ENCODE measurements at regions not wholly inside any gene's neighbourhood (a gene's known extent, or its start where the extent isn't known, plus 50 kb on each side); places are given as distances from the start of the nearest gene placed in this dataset.

GRCh38 chr9:100689635-100690034, 111.8 kb downstream of the CAVIN4 start:
- ChIA-PET CTCF (ENCODE audit: low intra/inter-chr PET ratio) (no interaction called here), POLR2A (no interaction called here)
- ATAC-seq (no peak), FAIRE-seq (no peak), DNase-seq (ENCODE audit: extremely low read depth in 1 of 4, low spot score in 3 of 4) (no peak)
- in situ Hi-C loops (cut with MboI) (no loop called here), intact Hi-C loops (cut with micrococcal nuclease) (no loop called here)
- 8% methylated on average over 1 of the region's 3 CpGs for WGBS (ENCODE audit: insufficient coverage, low coverage, missing lambda C conversion rate)
- Histone ChIP-seq H3K9me1 (ENCODE audit: control insufficient read depth, insufficient read depth, low read length) (no peaks in the 10 kb centered on the region), H3K79me2 (ENCODE audit: control insufficient read depth, insufficient read depth, low read length) (no peaks in the 10 kb centered on the region), H3K9ac (ENCODE audit: insufficient read depth in 1 of 2, low read depth in 2 of 2, low read length in 2 of 2) (no peak overlapping the region), H3K4me3 (no peak overlapping the region), H3K4me1 (replicated peaks in 1 of 2; ENCODE audit: control insufficient read depth in 2 of 2, insufficient read depth in 2 of 2, low read length in 2 of 2) (no peaks in the 10 kb centered on the region), H3K9me3 (replicated peaks; ENCODE audit: control insufficient read depth, insufficient read depth, low read depth, low read length) (no peaks in the 10 kb centered on the region), H4K20me1 (replicated peaks; ENCODE audit: control insufficient read depth, insufficient read depth, low read length) (no peaks in the 10 kb centered on the region), H3K4me2 (ENCODE audit: insufficient read depth, low read length) (no peak overlapping the region), H2AFZ (ENCODE audit: low read depth, low read length) (no peak overlapping the region), H3K27ac (ENCODE audit: extremely low read depth, low read depth, low read length) (no peak overlapping the region), H3K36me3 (ENCODE audit: control insufficient read depth, insufficient read depth, low read length) (no peaks in the 10 kb centered on the region), H3K27me3 (ENCODE audit: control insufficient read depth in 2 of 2, insufficient read depth in 2 of 2, low read length in 2 of 2) (no peaks in the 10 kb centered on the region)
- no TSS peak for BruUV-seq (replicated peaks)
- TF ChIP-seq MCM5 (IDR thresholded peaks at IDR 0.05; ENCODE audit: low read depth): no peak
- TF ChIP-seq, protein P1, sequence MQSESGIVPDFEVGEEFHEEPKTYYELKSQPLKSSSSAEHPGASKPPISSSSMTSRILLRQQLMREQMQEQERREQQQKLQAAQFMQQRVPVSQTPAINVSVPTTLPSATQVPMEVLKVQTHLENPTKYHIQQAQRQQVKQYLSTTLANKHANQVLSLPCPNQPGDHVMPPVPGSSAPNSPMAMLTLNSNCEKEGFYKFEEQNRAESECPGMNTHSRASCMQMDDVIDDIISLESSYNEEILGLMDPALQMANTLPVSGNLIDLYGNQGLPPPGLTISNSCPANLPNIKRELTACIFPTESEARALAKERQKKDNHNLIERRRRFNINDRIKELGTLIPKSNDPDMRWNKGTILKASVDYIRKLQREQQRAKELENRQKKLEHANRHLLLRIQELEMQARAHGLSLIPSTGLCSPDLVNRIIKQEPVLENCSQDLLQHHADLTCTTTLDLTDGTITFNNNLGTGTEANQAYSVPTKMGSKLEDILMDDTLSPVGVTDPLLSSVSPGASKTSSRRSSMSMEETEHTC (IDR thresholded peaks at IDR 0.05): no peak
- TF ChIP-seq CTCF (IDR thresholded peaks at IDR 0.05 in 2 of 3, conservative IDR thresholded peaks at IDR 0.05 in 1 of 3; ENCODE audit: insufficient read depth in 2 of 3, low read depth in 1 of 3, low read length in 3 of 3): no peak
- TF ChIP-seq E4F1 (CRISPR knock-in tag; IDR thresholded peaks at IDR 0.05; ENCODE audit: borderline replicate concordance): no peak
- no peak for TF ChIP-seq CGGBP1 (CRISPR knock-in tag; IDR thresholded peaks at IDR 0.05)
- TF ChIP-seq, protein P2, sequence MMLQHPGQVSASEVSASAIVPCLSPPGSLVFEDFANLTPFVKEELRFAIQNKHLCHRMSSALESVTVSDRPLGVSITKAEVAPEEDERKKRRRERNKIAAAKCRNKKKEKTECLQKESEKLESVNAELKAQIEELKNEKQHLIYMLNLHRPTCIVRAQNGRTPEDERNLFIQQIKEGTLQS (IDR thresholded peaks at IDR 0.05): no peak
- TF ChIP-seq, protein P2 (CRISPR knock-in tag; conservative IDR thresholded peaks at IDR 0.05): no peak
- TF ChIP-seq CEBPB (tag; IDR thresholded peaks at IDR 0.05): no peak
